GM21367 (cell line): ENCODE measurements at regions not wholly inside any gene's neighbourhood (a gene's known extent, or its start where the extent isn't known, plus 50 kb on each side); places are given as distances from the start of the nearest gene placed in this dataset.
"Not testable (repeated sequence)": the region's sequence is repeated elsewhere in the genome, so short reads cannot be mapped to it uniquely, and the experiment has no call there.

Source experiments
- ATAC-seq: cut with Tn5 transposase; IDR thresholded peaks from one replicate; pipeline ENCODE4 v1.9.1; 2021; ENCODE audit not compliant: unreplicated experiment

- no peak for ATAC-seq
These were observed 110.8 kb downstream of the ZNF22 start for GRCh38 chr10:45111509-45111908.

- not testable (repeated sequence) for ATAC-seq
These were observed 117.2 kb downstream of the ZNF22 start for GRCh38 chr10:45117940-45118339.

GRCh38 chr10:45118929-45119328 lies 118.2 kb downstream of the ZNF22 start:
- no peak for ATAC-seq

GRCh38 chr10:45122180-45122860 lies 121.6 kb downstream of the ZNF22 start:
- ATAC-seq, result not testable (repeated sequence)

GRCh38 chr10:45135443-45136198 lies 134.9 kb downstream of the ZNF22 start:
- no peak for ATAC-seq

- ATAC-seq, result no peak
These were observed 135.5 kb downstream of the ZNF22 start for GRCh38 chr10:45136256-45136655.

- no peak for ATAC-seq
These were observed 143.8 kb downstream of the ZNF22 start for GRCh38 chr10:45144326-45145070.

- ATAC-seq, result not testable (repeated sequence)
These were observed 144.4 kb downstream of the ZNF22 start for GRCh38 chr10:45145143-45145542.

GRCh38 chr10:45147000-45147399 lies 146.3 kb downstream of the ZNF22 start:
- no peak for ATAC-seq

- no peak for ATAC-seq
These were observed 150.3 kb downstream of the ZNF22 start for GRCh38 chr10:45150997-45151396.

- ATAC-seq, result no peak
These were observed 150.9 kb downstream of the ZNF22 start for GRCh38 chr10:45151467-45152214.

- no peak for ATAC-seq
These were observed 152.0 kb downstream of the ZNF22 start for GRCh38 chr10:45152726-45153125.

GRCh38 chr10:45154502-45154901 lies 153.8 kb downstream of the ZNF22 start:
- no peak for ATAC-seq

- ATAC-seq, result no peak
These were observed 155.1 kb downstream of the ZNF22 start for GRCh38 chr10:45155784-45156183.

GRCh38 chr10:45160271-45160670 lies 155.1 kb downstream of the OR13A1 start:
- ATAC-seq, result no peak

- ATAC-seq, result no peak
These were observed 152.0 kb downstream of the OR13A1 start for GRCh38 chr10:45163315-45163975.

- ATAC-seq, result not testable (repeated sequence)
These were observed 139.8 kb downstream of the OR13A1 start for GRCh38 chr10:45175520-45176118.

GRCh38 chr10:45179691-45180090 lies 135.7 kb downstream of the OR13A1 start:
- no peak for ATAC-seq

GRCh38 chr10:45180507-45180906 lies 134.9 kb downstream of the OR13A1 start:
- ATAC-seq, result no peak
